Peyer's patch (tissue), 4 donors: ENCODE measurements at regions not wholly inside any gene's neighbourhood (a gene's known extent, or its start where the extent isn't known, plus 50 kb on each side); places are given as distances from the start of the nearest gene placed in this dataset.
"Not testable (repeated sequence)": the region's sequence is repeated elsewhere in the genome, so short reads cannot be mapped to it uniquely, and the experiment has no call there.

Source experiments
- DNase-seq, 3 donors: peaks; one replicate each; pipeline ENCODE4 v3.0.0-alpha.2; 2017 to 2019
- H3K27ac ChIP-seq, 4 donors: fragments of 200-600 bp; sonication (generic); one replicate each; pipeline ENCODE4 v1.5.1; 2016 to 2019
- H3K27me3 ChIP-seq, 2 donors: fragments of 200-600 bp; sonication (generic); one replicate each; pipeline ENCODE4 v1.5.1; 2019
- H3K36me3 ChIP-seq, 3 donors: fragments of 200-600 bp; sonication (generic); one replicate each; pipeline ENCODE4 v1.5.1; 2016 to 2019
- H3K4me1 ChIP-seq, 4 donors: fragments of 200-600 bp; sonication (generic); one replicate each; pipeline ENCODE4 v1.5.1; 2016 to 2019
- H3K4me3 ChIP-seq, 4 donors: fragments of 200-600 bp; sonication (generic); 1 replicate in 3 of 4; 2 replicates in 1 of 4; pipeline ENCODE4 v1.5.1; 2016 to 2019; ENCODE audit warnings: mild to moderate bottlenecking in 1 of 4
- H3K9me3 ChIP-seq, 4 donors: fragments of 200-600 bp; sonication (generic); one replicate each; pipeline ENCODE4 v1.5.1; 2016 to 2019; ENCODE audit warnings: mild to moderate bottlenecking in 1 of 4
- CTCF ChIP-seq, 6 experiments: fragments of 450-650 bp in 4 of 6; fragments of 200-600 bp in 2 of 6; sonication (generic) in 1 of 6; IDR thresholded peaks; one replicate each; pipeline ENCODE4 v1.5.1; 2017 to 2019; ENCODE audit warnings: antibody characterized with exemption in 6 of 6, mild to moderate bottlenecking in 3 of 6, moderate library complexity in 1 of 6
- POLR2A ChIP-seq, 2 donors: fragments of 450-650 bp; IDR thresholded peaks; one replicate each; pipeline ENCODE4 v1.5.1; 2017; ENCODE audit warnings: antibody characterized with exemption in 2 of 2, mild to moderate bottlenecking in 2 of 2, moderate library complexity in 2 of 2

- no peaks in the 10 kb centered on the region for H3K9me3 ChIP-seq
- no peak for TF ChIP-seq CTCF (IDR thresholded peaks at IDR 0.05)
- TF ChIP-seq POLR2A (IDR thresholded peaks at IDR 0.05): no peak
Observed at GRCh38 chr3:164364111-164364510, 714.2 kb downstream of the SI start.

GRCh38 chr3:164360738-164361406 lies 717.4 kb downstream of the SI start:
- Histone ChIP-seq H3K27me3 (no peaks in the 10 kb centered on the region), H3K4me3 (no peak overlapping the region), H3K27ac (no peak overlapping the region), H3K4me1 (no peaks in the 10 kb centered on the region), H3K9me3 (no peaks in the 10 kb centered on the region), H3K36me3 (no peaks in the 10 kb centered on the region)
- DNase-seq: no peak
- TF ChIP-seq POLR2A (IDR thresholded peaks at IDR 0.05) (no peak), CTCF (IDR thresholded peaks at IDR 0.05) (no peak)

More at GRCh38 chr3:164364111-164364510, 714.2 kb downstream of the SI start:
- Histone ChIP-seq H3K4me1 (no peaks in the 10 kb centered on the region), H3K27ac (no peak overlapping the region), H3K36me3 (no peaks in the 10 kb centered on the region), H3K4me3 (no peak overlapping the region), H3K27me3 (no peaks in the 10 kb centered on the region)
- no peak for DNase-seq

DNA sequence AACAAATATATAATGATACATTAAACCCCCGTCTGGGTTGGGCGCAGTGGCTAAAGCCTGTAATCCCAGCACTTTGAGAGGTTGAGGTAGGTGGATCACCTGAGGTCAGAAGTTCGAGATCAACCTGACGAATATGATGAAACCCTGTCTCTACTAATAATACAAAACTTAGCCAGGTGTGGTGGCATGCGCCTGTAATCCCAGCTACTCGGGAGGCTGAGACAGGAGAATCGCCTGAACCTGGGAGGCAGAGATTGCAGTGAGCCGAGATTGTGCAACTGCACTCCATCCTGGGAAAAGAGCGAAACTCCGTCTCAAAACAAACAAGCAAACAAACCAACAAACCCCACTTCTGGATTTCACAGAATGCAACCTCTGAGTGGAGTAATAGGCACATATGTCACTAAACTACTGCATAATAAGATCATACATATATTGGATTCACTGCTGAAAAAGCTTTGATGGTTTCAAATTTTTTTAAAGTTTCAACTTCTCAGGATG lies 718.2 kb downstream of the SI start:
- TF ChIP-seq CTCF (IDR thresholded peaks at IDR 0.05) (no peak), POLR2A (IDR thresholded peaks at IDR 0.05) (no peak)
- no peaks in the 10 kb centered on the region for H3K4me1 ChIP-seq
- no peaks in the 10 kb centered on the region for H3K27me3 ChIP-seq
- DNase-seq: no peak
- H3K4me3 ChIP-seq: no peak overlapping the region
- H3K9me3 ChIP-seq: no peaks in the 10 kb centered on the region
- no peak overlapping the region for H3K27ac ChIP-seq
- H3K36me3 ChIP-seq: no peaks in the 10 kb centered on the region

- no peak for DNase-seq
- Histone ChIP-seq H3K9me3 (no peaks in the 10 kb centered on the region), H3K4me3 (no peak overlapping the region), H3K4me1 (no peaks in the 10 kb centered on the region), H3K27me3 (no peaks in the 10 kb centered on the region), H3K27ac (no peak overlapping the region), H3K36me3 (no peaks in the 10 kb centered on the region)
- TF ChIP-seq POLR2A (IDR thresholded peaks at IDR 0.05) (no peak), CTCF (IDR thresholded peaks at IDR 0.05) (no peak)
Observed at GRCh38 chr3:164352991-164353390, 725.3 kb downstream of the SI start.

- Histone ChIP-seq H3K4me3 (no peak overlapping the region), H3K36me3 (no peaks in the 10 kb centered on the region), H3K27me3 (no peaks in the 10 kb centered on the region), H3K27ac (no peak overlapping the region), H3K4me1 (no peaks in the 10 kb centered on the region), H3K9me3 (no peaks in the 10 kb centered on the region)
- TF ChIP-seq CTCF (IDR thresholded peaks at IDR 0.05): no peak
- no peak for TF ChIP-seq POLR2A (IDR thresholded peaks at IDR 0.05)
- no peak for DNase-seq
Observed at GRCh38 chr3:164351131-164351530, 727.2 kb downstream of the SI start.

GRCh38 chr3:164342206-164342605 lies 736.1 kb downstream of the SI start:
- H3K27ac ChIP-seq, H3K27me3 ChIP-seq, DNase-seq, H3K4me1 ChIP-seq, H3K4me3 ChIP-seq, H3K36me3 ChIP-seq, H3K9me3 ChIP-seq: not testable (repeated sequence)
